ENCODE measurements at regions not wholly inside any gene's neighbourhood (a gene's known extent, or its start where the extent isn't known, plus 50 kb on each side); places are given as distances from the start of the nearest gene placed in this dataset.

GRCh38 chr7:115749924-115750323 lies 280.6 kb downstream of the TFEC start:
- POLR2A ChIA-PET: no interaction called here
- Histone ChIP-seq H3K9ac (ENCODE audit: control insufficient read depth, insufficient read depth, low read length) (no peak overlapping the region), H3K27ac (ENCODE audit: control insufficient read depth, insufficient read depth) (no peak overlapping the region), H3K9me3 (replicated peaks; ENCODE audit: control insufficient read depth, insufficient read depth, low read length) (no peaks in the 10 kb centered on the region), H3K79me2 (ENCODE audit: control insufficient read depth, insufficient read depth, low read length) (no peaks in the 10 kb centered on the region), H4K20me1 (ENCODE audit: control insufficient read depth, insufficient read depth) (no peaks in the 10 kb centered on the region), H3K27me3 (replicated peaks in 1 of 2; ENCODE audit: control insufficient read depth in 2 of 2, insufficient read depth in 2 of 2, low read length in 1 of 2) (no peaks in the 10 kb centered on the region), H3K4me3 (no peak overlapping the region), H3K4me1 (ENCODE audit: control insufficient read depth, insufficient read depth, low read length) (no peaks in the 10 kb centered on the region), H3K4me2 (ENCODE audit: control insufficient read depth, insufficient read depth) (no peak overlapping the region), H2AFZ (ENCODE audit: control insufficient read depth, low read depth, low read length) (no peak overlapping the region), H3K36me3 (ENCODE audit: control insufficient read depth in 2 of 2, insufficient read depth in 2 of 2, low read length in 1 of 2) (no peaks in the 10 kb centered on the region)
- ATAC-seq: no peak
- RAD21 ChIA-PET (ENCODE audit: unreplicated experiment): no interaction called here
- DNase-seq (ENCODE audit: low read depth, low spot score): no peak
- no TSS peak for BruUV-seq (replicated peaks)
- no peak for TF ChIP-seq BACH1 (IDR thresholded peaks at IDR 0.05; ENCODE audit: borderline replicate concordance)
- TF ChIP-seq ZBTB4 (CRISPR knock-in tag; IDR thresholded peaks at IDR 0.05): no peak
- TF ChIP-seq, protein P1, sequence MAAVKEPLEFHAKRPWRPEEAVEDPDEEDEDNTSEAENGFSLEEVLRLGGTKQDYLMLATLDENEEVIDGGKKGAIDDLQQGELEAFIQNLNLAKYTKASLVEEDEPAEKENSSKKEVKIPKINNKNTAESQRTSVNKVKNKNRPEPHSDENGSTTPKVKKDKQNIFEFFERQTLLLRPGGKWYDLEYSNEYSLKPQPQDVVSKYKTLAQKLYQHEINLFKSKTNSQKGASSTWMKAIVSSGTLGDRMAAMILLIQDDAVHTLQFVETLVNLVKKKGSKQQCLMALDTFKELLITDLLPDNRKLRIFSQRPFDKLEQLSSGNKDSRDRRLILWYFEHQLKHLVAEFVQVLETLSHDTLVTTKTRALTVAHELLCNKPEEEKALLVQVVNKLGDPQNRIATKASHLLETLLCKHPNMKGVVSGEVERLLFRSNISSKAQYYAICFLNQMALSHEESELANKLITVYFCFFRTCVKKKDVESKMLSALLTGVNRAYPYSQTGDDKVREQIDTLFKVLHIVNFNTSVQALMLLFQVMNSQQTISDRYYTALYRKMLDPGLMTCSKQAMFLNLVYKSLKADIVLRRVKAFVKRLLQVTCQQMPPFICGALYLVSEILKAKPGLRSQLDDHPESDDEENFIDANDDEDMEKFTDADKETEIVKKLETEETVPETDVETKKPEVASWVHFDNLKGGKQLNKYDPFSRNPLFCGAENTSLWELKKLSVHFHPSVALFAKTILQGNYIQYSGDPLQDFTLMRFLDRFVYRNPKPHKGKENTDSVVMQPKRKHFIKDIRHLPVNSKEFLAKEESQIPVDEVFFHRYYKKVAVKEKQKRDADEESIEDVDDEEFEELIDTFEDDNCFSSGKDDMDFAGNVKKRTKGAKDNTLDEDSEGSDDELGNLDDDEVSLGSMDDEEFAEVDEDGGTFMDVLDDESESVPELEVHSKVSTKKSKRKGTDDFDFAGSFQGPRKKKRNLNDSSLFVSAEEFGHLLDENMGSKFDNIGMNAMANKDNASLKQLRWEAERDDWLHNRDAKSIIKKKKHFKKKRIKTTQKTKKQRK (IDR thresholded peaks at IDR 0.05; ENCODE audit: low read depth, low read length): no peak
- no peak for FAIRE-seq
- in situ Hi-C loops (cut with MboI): no loop called here
- SMC1A ChIA-PET (ENCODE audit: uncharacterized antibody, unreplicated experiment): no interaction called here
- CTCF ChIA-PET: no interaction called here
- intact Hi-C loops (cut with micrococcal nuclease; ENCODE audit: unreplicated experiment): no loop called here
- WGBS (ENCODE audit: insufficient coverage, insufficient replicate concordance, low lambda C conversion rate, missing lambda C conversion rate): 18% methylated on average over 6 of the region's 6 CpGs
